Karpas-422 (cell line): ENCODE measurements at regions not wholly inside any gene's neighbourhood (a gene's known extent, or its start where the extent isn't known, plus 50 kb on each side); places are given as distances from the start of the nearest gene placed in this dataset. TPM values are rescaled to one million over a fixed set of nuclear protein-coding genes. Genes with fewer than 3 reads are reported as not detected.

ENCODE experiments used
- DNase-seq: peaks from one replicate; pipeline ENCODE4 v3.0.0-alpha.2; 2015
- H2AFZ ChIP-seq: fragments of 200-600 bp; sonication (generic); 2 replicates; pipeline ENCODE4 v1.6.1; 2014; ENCODE audit warnings: antibody characterized with exemption, low read length, mixed read lengths
- H3K27ac ChIP-seq: fragments of 200-600 bp; sonication (generic); 2 replicates; pipeline ENCODE4 v1.5.1; 2014; ENCODE audit warnings: mild to moderate bottlenecking, low read length, moderate library complexity
- H3K27me3 ChIP-seq: fragments of 200-600 bp; sonication (generic); 2 replicates; pipeline ENCODE4 v1.6.1; 2014; ENCODE audit warnings: low read length, mixed read lengths
- H3K36me3 ChIP-seq: fragments of 200-600 bp; sonication (generic); 2 replicates; pipeline ENCODE4 v1.6.1; 2014; ENCODE audit warnings: low read length, mixed read lengths; ENCODE audit not compliant: insufficient read depth
- H3K4me1 ChIP-seq: fragments of 200-600 bp; sonication (generic); 2 replicates; pipeline ENCODE4 v1.6.1; 2014; ENCODE audit warnings: mild to moderate bottlenecking, low read length, mixed read lengths
- H3K4me2 ChIP-seq: fragments of 200-600 bp; sonication (generic); 2 replicates; pipeline ENCODE4 v1.6.1; 2014; ENCODE audit warnings: low read length, low read depth, mild to moderate bottlenecking; ENCODE audit not compliant: poor library complexity, severe bottlenecking
- H3K4me3 ChIP-seq: fragments of 200-600 bp; sonication (generic); 2 replicates; pipeline ENCODE4 v1.5.1; 2014; ENCODE audit warnings: mild to moderate bottlenecking, antibody characterized with exemption, low read length, mixed read lengths
- H3K79me2 ChIP-seq: fragments of 200-600 bp; sonication (generic); 2 replicates; pipeline ENCODE4 v1.6.1; 2014; ENCODE audit warnings: mild to moderate bottlenecking, low read length, mixed read lengths
- H3K9ac ChIP-seq: fragments of 200-600 bp; sonication (generic); 2 replicates; pipeline ENCODE4 v1.6.0; 2014; ENCODE audit warnings: low read length
- H3K9me2 ChIP-seq: fragments of 200-600 bp; sonication (generic), shearing (Covaris generic); replicated peaks from 2 replicates; pipeline ENCODE4 v1.6.0; 2014; ENCODE audit warnings: mild to moderate bottlenecking, low read length, moderate library complexity; ENCODE audit not compliant: insufficient read depth
- H3K9me3 ChIP-seq: fragments of 300-700, 200-600 bp; sonication (generic); 2 replicates; pipeline ENCODE4 v1.6.1; 2014; ENCODE audit warnings: low read length, mixed read lengths
- H4K20me1 ChIP-seq: fragments of 200-600 bp; sonication (generic); 2 replicates; pipeline ENCODE4 v1.6.1; 2014; ENCODE audit warnings: mild to moderate bottlenecking, antibody characterized with exemption, low read length, low read depth; ENCODE audit not compliant: insufficient read depth
- small RNA-seq: library from RNA; depleted of rRNA; stranded (forward); fragments of <200 nt; gene quantifications from one replicate; pipeline ENCODE3, GENCODE V24; 2014

- no peaks in the 10 kb centered on the region for H3K27me3 ChIP-seq
- H3K79me2 ChIP-seq, result no peaks in the 10 kb centered on the region
- no peak overlapping the region for H2AFZ ChIP-seq
- no peaks in the 10 kb centered on the region for H3K9me3 ChIP-seq
- H3K4me1 ChIP-seq, result no peaks in the 10 kb centered on the region
- H3K4me2 ChIP-seq, result no peak overlapping the region
- no peaks in the 10 kb centered on the region for H4K20me1 ChIP-seq
- H3K9me2 ChIP-seq, result no peaks in the 10 kb centered on the region
- no peak overlapping the region for H3K9ac ChIP-seq
- H3K36me3 ChIP-seq, result no peaks in the 10 kb centered on the region
- H3K4me3 ChIP-seq, result no peak overlapping the region
- no peak for DNase-seq
- no peak overlapping the region for H3K27ac ChIP-seq
Measured at GRCh38 chr6:90646940-90647339, 60.1 kb upstream of the MAP3K7 start.

- H3K9me2 ChIP-seq, result no peaks in the 10 kb centered on the region
- H3K27me3 ChIP-seq, result no peaks in the 10 kb centered on the region
- no peak for DNase-seq
- H3K9ac ChIP-seq, result no peak overlapping the region
- H3K79me2 ChIP-seq, result no peaks in the 10 kb centered on the region
- H3K4me3 ChIP-seq, result no peak overlapping the region
- H3K36me3 ChIP-seq, result no peaks in the 10 kb centered on the region
- H3K9me3 ChIP-seq, result no peaks in the 10 kb centered on the region
- H3K4me2 ChIP-seq, result no peak overlapping the region
- H4K20me1 ChIP-seq, result no peaks in the 10 kb centered on the region
- no peaks in the 10 kb centered on the region for H3K4me1 ChIP-seq
- no peak overlapping the region for H3K27ac ChIP-seq
- no peak overlapping the region for H2AFZ ChIP-seq
Measured at GRCh38 chr6:90645634-90646033, 58.8 kb upstream of the MAP3K7 start.

DNA sequence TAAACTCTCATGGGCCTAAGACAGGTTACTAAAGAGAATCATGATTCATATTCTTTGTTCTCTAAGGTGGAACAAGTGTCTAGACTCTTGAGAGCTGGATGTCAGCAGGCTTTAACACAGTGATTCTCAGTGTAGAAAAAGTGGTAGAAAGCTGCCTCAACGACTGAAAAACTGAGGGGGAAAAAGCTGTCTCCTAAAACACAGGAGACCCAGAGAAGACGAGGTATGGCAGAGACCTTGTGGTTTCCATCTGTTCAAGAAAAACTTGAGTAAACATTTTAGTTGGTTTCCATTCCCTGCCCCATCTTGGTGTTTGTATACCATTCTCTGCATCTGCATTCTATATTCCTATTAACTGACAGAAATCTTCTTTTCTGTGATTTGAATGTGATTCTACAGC lies 57.6 kb upstream of the MAP3K7 start:
- Histone ChIP-seq H4K20me1 (no peaks in the 10 kb centered on the region), H3K79me2 (no peaks in the 10 kb centered on the region), H3K27ac (no peak overlapping the region), H3K4me3 (no peak overlapping the region), H3K9ac (no peak overlapping the region), H3K9me3 (no peaks in the 10 kb centered on the region), H2AFZ (no peak overlapping the region), H3K36me3 (no peaks in the 10 kb centered on the region), H3K4me2 (no peak overlapping the region), H3K27me3 (0 out of 2 replicates have a peak, but pooled peaks cover 4% of the 10 kb centered on the region), H3K4me1 (no peaks in the 10 kb centered on the region), H3K9me2 (no peaks in the 10 kb centered on the region)
- no peak for DNase-seq

DNA sequence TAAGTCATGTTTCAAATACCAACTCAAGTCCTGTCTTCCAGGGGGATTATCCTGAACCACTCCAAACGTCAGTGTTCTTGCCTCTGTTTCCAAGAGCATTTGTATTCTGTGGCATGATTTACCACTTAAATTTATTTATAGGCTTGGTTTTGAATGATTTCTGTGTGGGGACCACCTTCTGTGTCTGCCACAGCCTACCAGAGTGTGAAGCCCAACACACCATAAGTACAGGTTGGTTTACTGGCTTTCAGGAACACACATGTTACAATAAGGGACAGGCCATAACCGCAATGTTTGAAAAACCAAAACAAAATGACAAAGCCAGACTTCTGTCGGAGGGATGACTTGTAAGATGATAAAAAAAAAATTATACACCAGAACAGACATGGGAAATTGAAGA lies 56.5 kb upstream of the MAP3K7 start:
- no peaks in the 10 kb centered on the region for H3K36me3 ChIP-seq
- no peak for DNase-seq

GRCh38 chr6:90637320-90637719 lies 50.4 kb upstream of the MAP3K7 start:
- H3K27me3 ChIP-seq, result 0 out of 2 replicates have a peak, but pooled peaks cover 4% of the 10 kb centered on the region
- no peaks in the 10 kb centered on the region for H3K36me3 ChIP-seq
- H4K20me1 ChIP-seq, result no peaks in the 10 kb centered on the region
- H2AFZ ChIP-seq, result no peak overlapping the region
- no peak overlapping the region for H3K27ac ChIP-seq
- H3K4me2 ChIP-seq, result no peak overlapping the region
- no peak for DNase-seq
- no peaks in the 10 kb centered on the region for H3K4me1 ChIP-seq
- no peaks in the 10 kb centered on the region for H3K79me2 ChIP-seq
- H3K4me3 ChIP-seq, result no peak overlapping the region
- no peaks in the 10 kb centered on the region for H3K9me2 ChIP-seq
- no peak overlapping the region for H3K9ac ChIP-seq
- H3K9me3 ChIP-seq, result no peaks in the 10 kb centered on the region

More for the DNA sequence above, 56.5 kb upstream of the MAP3K7 start:
- Histone ChIP-seq H3K4me3 (no peak overlapping the region), H2AFZ (no peak overlapping the region), H4K20me1 (no peaks in the 10 kb centered on the region), H3K4me2 (no peak overlapping the region), H3K27me3 (0 out of 2 replicates have a peak, but pooled peaks cover 4% of the 10 kb centered on the region), H3K9me2 (no peaks in the 10 kb centered on the region), H3K9me3 (no peaks in the 10 kb centered on the region), H3K27ac (no peak overlapping the region), H3K79me2 (no peaks in the 10 kb centered on the region), H3K9ac (no peak overlapping the region), H3K4me1 (no peaks in the 10 kb centered on the region)

Small RNAs in the stretch of these regions (small RNA-seq; reads per million reads assigned to genes)
- gene MIR4643 (not detected), gene MTATP6P25 (not detected), gene MTCO1P56 (not detected), gene MTND4LP19 (not detected), gene RF00012 (not detected), gene RN7SL415P (not detected)
